Frontal cortex (tissue), 3 donors: ENCODE measurements at regions not wholly inside any gene's neighbourhood (a gene's known extent, or its start where the extent isn't known, plus 50 kb on each side); places are given as distances from the start of the nearest gene placed in this dataset.

Experiments
- DNase-seq, 2 donors: peaks; one replicate each; pipeline ENCODE4 v3.0.0; 2012; ENCODE audit warnings: low spot score in 2 of 2
- FAIRE-seq: peaks from 2 replicates; lab custom pipeline; 2012; peaks lifted over from hg19 to GRCh38; lab: Jason Lieb, UNC
- donor health status: control.
- donor health status: control.
- donor health status: control.

GRCh38 chr1:95409901-95410300, 175.9 kb downstream of the RWDD3 start:
- DNase-seq (no peak), FAIRE-seq (no peak)

DNA sequence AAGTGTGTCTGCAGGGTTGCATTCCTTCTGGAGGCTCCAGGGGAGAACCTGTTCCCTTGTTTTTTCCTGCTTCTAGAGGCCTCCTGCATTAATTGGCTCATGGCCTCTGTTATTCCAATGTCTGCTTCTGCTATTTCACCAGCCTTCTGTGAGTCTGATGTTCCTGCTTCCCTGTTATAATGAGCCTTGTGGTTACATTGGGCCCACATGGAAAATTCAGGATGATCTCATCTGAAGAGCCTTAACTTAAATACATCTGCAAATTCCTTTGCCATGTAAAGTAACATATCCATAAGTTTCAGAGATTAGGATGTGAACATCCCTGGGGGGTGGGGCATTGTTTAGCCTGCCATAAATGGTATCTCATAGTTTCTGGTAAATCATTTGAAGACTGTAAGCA, 181.1 kb downstream of the RWDD3 start:
- no peak for FAIRE-seq

DNA sequence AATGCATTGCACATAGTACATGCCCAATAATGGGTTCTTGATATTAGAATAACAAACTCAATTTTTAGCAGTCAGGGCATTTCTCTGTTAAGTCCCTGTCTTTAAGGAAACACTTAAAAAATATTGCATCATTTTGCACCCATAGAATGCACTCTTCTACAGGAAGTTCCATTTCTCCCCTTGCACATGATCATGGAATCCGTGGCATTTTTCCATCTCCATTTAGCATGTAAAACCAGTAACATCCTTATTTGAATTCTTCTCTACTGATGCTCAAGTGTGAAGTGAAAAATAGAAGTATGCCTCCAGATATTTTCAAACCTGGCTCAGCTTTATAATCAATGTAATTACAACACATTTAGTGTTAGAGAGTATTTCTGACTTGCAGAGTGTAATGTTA, 192.8 kb downstream of the RWDD3 start:
- no peak for FAIRE-seq
- no peak for DNase-seq

More for the DNA sequence above, 181.1 kb downstream of the RWDD3 start:
- no peak for DNase-seq

GRCh38 chr1:95427525-95427924, 193.5 kb downstream of the RWDD3 start:
- DNase-seq (no peak), FAIRE-seq (no peak)

DNA sequence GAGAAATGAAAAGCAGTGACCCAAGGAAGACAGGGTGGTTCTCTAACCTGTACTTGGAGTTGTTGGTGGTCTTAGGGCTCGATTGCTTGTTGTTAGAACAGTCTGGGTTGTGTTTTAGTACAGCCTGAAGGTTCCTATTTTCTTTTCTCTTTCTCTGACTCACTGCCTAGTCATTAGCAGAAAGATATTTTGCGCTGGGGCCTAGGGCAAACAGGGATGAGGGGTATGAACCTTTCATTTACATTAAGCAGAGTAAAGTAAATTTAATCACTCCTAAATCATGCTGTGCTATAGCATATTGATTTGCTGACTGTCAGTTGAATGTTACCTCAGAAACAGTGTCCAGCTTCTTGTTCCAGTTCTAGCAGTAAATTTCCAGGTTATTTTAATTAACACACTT, 197.2 kb downstream of the RWDD3 start:
- no peak for FAIRE-seq

GRCh38 chr1:95435611-95436010, 201.6 kb downstream of the RWDD3 start:
- no peak for FAIRE-seq
- DNase-seq = no peak

More for the DNA sequence above, 197.2 kb downstream of the RWDD3 start:
- DNase-seq = no peak

GRCh38 chr1:95437011-95437410, 203.0 kb downstream of the RWDD3 start:
- DNase-seq = no peak
- FAIRE-seq = no peak

GRCh38 chr1:95437781-95438180, 203.8 kb downstream of the RWDD3 start:
- no peak for DNase-seq
- no peak for FAIRE-seq

DNA sequence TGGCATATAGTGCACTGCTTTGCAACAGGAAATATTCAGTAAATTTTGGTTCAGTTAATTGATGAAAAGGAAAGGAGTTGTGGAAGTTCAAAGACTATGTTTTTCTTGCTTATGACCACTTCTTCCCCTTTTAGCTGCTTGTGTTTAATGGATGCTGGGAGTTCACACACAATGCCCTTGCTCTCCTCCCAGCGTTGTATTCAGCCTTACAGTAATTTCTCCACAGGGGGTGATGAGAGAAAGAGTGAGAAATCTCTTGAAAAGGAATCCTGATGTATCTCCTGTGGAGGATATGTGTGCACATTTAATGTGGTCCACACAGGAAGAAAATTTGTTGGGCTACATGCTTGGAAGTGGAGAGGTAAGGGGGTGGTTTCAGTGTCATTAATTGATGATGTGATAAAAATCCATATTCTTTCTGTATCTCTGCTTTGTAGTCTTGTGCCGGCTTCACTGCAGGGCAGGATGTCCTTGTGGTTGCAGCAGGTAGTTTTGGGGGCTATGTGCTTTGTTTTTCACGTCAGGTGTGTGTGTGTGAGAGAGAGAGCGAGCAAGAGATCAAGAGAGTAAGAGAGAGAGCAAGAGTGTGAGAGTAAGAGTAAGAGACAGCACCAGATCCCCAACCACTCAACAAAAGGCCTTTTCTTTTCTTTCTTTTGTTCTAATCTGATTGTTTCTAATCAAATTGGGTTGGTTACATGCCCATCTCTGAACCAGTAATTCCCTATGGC, 204.4 kb downstream of the RWDD3 start:
- DNase-seq (no peak), FAIRE-seq (no peak)

GRCh38 chr1:95440511-95440910, 206.5 kb downstream of the RWDD3 start:
- FAIRE-seq (no peak), DNase-seq (no peak)

DNA sequence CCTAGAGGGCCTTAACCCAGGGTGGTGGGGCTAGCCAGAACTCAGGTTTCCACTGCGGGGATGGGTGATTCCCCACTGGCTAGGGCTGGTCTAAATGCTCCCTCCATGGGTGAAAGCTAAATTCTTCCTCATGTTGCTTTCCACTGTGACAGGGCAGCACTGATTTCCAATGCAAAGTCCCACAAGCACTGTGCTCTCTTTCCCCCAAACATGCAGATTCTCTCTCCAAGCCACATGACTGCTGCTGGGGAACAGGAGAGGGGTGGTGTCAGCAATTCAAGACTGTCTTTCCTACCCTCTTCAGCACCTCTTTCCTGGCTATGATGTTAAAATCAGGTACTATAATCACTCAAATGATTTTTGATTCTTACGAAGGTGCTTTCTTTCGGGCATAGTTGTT, 215.5 kb downstream of the RWDD3 start:
- FAIRE-seq (no peak), DNase-seq (no peak)

DNA sequence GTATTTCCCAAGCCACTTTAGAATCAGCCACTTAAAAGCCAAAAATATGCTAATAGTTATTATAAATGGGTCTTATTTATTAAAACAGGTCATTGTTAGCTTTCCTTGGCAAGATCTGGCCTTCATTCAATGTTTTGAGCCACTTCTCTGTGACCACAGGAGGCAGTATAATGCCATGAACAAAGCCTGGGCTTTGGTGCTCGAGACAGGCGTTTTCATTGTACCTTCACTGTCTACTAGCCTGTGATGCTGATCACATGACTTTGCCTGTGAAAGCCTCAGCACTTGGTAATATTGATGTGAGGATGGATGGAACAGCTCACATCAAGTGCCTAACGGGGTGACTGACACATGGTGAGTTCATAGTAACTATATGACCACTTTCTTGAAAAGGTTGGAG, 217.0 kb downstream of the RWDD3 start:
- FAIRE-seq (no peak), DNase-seq (no peak)

DNA sequence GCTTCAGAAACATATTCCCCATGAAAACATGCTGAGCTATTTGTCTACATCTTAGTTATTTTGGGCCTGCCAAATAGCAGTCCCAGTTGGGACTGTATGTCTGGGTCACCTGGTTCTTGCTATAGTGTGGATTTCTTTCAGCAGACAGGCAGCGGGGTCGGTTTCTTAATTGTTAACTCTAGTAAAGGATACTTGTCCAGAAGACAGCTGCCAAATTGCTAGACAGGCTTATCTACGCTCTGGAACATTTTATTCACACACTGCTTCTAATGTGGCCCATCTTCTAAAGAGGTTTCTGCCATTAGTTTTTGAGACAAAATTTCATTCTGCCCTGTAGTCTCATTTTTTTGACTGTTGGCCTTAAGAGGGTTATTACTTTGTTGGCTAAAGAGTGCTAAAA, 217.9 kb downstream of the RWDD3 start:
- no peak for FAIRE-seq
- no peak for DNase-seq

DNA sequence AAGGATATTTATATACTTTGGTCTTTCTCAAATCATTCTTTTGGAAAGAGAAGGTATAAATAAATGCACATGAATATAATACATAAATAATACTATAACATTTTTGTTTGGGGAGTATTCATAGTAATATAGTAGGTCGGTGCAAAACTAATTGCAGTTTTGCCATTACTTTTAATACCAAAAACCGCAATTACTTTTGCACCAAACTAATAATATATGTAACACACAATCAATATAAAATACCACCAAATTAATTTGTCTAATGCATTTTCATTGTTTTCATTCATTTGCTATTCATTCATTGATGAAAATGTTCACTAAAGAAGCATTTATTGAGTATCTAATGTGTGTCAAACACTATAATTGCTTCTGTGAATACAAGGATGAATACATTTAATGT, 219.0 kb downstream of the RWDD3 start:
- DNase-seq = no peak
- no peak for FAIRE-seq

- no peak for FAIRE-seq
- DNase-seq = no peak
Measured at GRCh38 chr1:95467036-95467435, 233.0 kb downstream of the RWDD3 start.

DNA sequence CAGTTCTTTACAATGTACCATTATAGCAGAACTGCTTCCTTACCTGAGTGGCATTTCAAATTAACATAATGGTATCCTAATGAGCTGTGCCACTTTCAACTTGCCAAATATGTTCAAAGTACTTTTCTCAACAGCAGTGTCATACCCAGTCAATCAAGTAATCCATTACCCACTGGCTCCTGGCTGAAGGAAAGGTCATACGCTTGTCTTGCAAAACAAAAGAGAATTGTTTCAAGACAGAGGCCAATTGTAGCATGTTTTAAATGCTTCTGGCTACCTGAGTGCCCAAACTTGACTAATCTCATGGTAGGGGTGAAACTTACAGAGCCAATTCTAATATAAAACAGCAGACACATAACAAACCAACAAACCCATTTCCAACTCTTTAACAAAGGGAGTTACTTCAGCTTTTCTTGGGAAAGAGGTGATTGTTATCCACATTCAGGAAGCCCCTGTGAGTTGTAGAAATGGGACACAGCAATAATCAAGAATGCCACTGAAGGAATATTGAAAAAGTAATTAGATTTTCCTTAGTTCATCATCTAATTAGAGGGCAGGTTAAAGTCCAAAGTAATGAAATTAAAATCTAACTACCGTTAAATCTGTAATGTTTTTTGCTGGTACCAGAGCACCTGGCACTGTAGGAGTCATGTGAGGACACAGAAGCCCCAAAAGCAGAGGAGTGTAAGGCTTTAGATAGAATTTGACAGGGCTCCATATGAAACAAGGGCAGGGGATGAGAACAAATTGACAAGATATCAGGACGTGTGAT, 241.9 kb downstream of the RWDD3 start:
- DNase-seq (no peak), FAIRE-seq (no peak)

GRCh38 chr1:95496307-95496706, 262.3 kb downstream of the RWDD3 start:
- FAIRE-seq = no peak
- no peak for DNase-seq

DNA sequence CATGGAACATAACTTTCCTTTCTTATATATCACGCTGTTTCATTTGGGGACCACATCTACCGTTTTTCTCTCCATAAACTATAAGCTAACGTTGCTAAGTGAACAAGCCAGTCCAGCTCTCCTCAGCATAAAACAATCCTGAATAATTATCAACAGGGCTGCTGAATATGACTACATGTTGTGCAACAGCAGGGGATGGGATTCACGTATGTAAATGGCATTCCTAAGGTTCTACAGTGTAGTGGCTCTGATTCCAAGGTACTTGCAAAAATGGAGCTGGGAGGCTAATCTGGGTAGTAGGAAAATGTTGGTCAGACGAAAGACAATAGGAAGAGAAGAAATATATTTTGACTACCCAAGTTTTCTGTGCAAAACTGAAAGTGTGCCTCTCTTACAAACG, 262.8 kb downstream of the RWDD3 start:
- DNase-seq (no peak), FAIRE-seq (no peak)

DNA sequence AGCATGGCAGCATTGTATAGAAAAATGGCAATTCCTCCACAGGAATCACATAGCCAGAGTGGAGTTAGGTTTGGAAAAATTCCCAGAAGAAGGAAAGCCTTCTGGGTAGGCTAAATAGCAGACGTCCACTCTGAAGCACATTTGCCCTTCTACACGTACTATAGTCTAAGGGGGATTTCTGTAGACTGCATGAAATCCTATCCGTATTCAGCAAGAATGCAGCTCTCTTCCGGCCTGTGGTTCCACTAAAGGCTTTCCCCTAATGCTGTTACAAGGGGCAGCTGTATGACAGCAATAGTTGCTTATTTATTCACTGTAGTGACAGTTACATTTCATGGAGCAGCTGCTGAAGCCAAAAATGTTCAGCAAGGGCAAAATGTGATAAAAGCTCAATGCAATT, 263.6 kb downstream of the RWDD3 start:
- FAIRE-seq (no peak), DNase-seq (no peak)

DNA sequence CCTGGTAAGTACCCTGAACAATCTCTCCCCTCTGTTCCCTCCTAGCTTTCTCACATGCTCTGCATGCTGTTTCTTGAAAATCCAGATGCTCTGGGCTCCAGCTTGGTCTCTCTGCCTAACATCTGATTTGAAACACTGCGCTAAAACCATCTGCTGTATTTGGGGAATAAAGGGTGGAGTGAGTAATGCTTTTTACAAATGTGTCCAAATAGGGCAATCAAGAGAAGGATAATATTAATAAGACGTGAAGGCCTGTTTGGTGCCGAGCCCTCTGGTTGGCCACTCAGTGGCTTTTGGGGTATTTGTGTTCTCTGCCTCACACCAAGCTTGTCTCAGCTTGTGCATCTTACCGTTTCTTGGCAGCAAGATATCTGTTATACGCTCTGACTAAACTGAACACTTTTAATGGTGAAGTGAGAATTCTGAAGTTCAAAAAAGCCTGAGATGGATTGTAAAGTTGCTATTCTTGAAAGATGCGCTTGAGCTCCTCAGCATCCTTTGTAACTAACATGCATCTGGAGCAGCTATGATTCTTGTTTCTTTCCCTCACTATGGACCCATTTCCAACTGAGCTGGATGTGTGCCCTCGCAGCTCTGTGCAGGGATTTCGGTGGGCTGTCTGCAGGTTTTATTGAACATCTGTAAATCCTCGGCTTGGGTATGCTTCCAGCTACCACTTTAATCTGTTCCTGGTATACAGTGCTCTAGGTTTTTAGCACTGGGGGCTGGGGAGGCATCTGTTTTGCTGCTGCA, 269.4 kb downstream of the RWDD3 start:
- DNase-seq (no peak), FAIRE-seq (no peak)

- FAIRE-seq (no peak), DNase-seq (no peak)
Measured at GRCh38 chr1:95504321-95504720, 270.3 kb downstream of the RWDD3 start.
